Testis (tissue), 2 donors: ENCODE measurements at regions not wholly inside any gene's neighbourhood (a gene's known extent, or its start where the extent isn't known, plus 50 kb on each side); places are given as distances from the start of the nearest gene placed in this dataset.
"Not testable (repeated sequence)": the region's sequence is repeated elsewhere in the genome, so short reads cannot be mapped to it uniquely, and the experiment has no call there.

Experiments
- DNase-seq: peaks from one replicate; pipeline ENCODE4 v3.0.0-alpha.2; 2019
- H3K27ac ChIP-seq, 2 donors: fragments of 200-600 bp; sonication (generic); one replicate each; pipeline ENCODE4 v1.5.1; 2019
- H3K27me3 ChIP-seq: fragments of 200-600 bp; sonication (generic); one replicate; pipeline ENCODE4 v1.5.1; 2019
- H3K36me3 ChIP-seq: fragments of 200-600 bp; sonication (generic); one replicate; pipeline ENCODE4 v1.5.1; 2017; ENCODE audit warnings: low read depth; ENCODE audit errors: missing control alignments
- H3K4me1 ChIP-seq: fragments of 200-600 bp; sonication (generic); one replicate; pipeline ENCODE4 v1.5.1; 2019
- H3K4me3 ChIP-seq, 2 donors: fragments of 200-600 bp; sonication (generic); one replicate each; pipeline ENCODE4 v1.5.1; 2017 to 2019
- H3K9me3 ChIP-seq: fragments of 200-600 bp; sonication (generic); one replicate; pipeline ENCODE4 v1.5.1; 2017
- WGBS, 2 donors: methylation state at CpG; one replicate each; pipeline ENCODE4 v1.1.5; 2018; 5-methylcytosine and 5-hydroxymethylcytosine counted together
- intact Hi-C: fragments of 100-400 bp; cut with DNase I; formaldehyde crosslinking; loops from one replicate; pipeline ENCODE4 v1.15.1; 2023; ENCODE audit warnings: low total_unique reads
- small RNA-seq, 2 donors: library from RNA; depleted of rRNA; stranded (forward); fragments of <200 nt; gene quantifications; one replicate each; pipeline ENCODE3, GENCODE V24; 2016

- 45 to 54% methylated on average over 8 to 32 of the region's 37 CpGs for WGBS, 2 donors
- H3K27ac ChIP-seq, intact Hi-C loops: not testable (repeated sequence)
Observed at GRCh38 chr1:144539191-144539960, 53.3 kb upstream of the PPIAL4F start.

More at GRCh38 chr1:144539191-144539960, 53.3 kb upstream of the PPIAL4F start:
- H3K27me3 ChIP-seq, DNase-seq, H3K36me3 ChIP-seq, H3K9me3 ChIP-seq, H3K4me1 ChIP-seq, H3K4me3 ChIP-seq: not testable (repeated sequence)

Small RNAs in the stretch of these regions (small RNA-seq; reads per million reads assigned to genes)
- gene RF00003: 0 to 0.28 reads per million in 2 donors
